Astrocyte (in vitro differentiated cells and primary cell): ENCODE measurements at regions not wholly inside any gene's neighbourhood (a gene's known extent, or its start where the extent isn't known, plus 50 kb on each side); places are given as distances from the start of the nearest gene placed in this dataset.

Experiments
- CTCF ChIP-seq: IDR thresholded peaks from 2 replicates; pipeline ENCODE4 v1.5.1; 2011; ENCODE audit warnings: low read depth, mild to moderate bottlenecking, inconsistent platforms, low read length, moderate library complexity; ENCODE audit not compliant: insufficient read depth
- EZH2 ChIP-seq: IDR thresholded peaks from 2 replicates; pipeline ENCODE4 v1.6.1; 2012; ENCODE audit warnings: mild to moderate bottlenecking, low read length, inconsistent platforms; ENCODE audit not compliant: insufficient read depth

- TF ChIP-seq CTCF (no peak), EZH2 (no peak)
These were observed 201.1 kb downstream of the PCDH20 start for GRCh38 chr13:61214551-61214950.
